Fibroblast of mammary gland (primary cell): ENCODE measurements at regions not wholly inside any gene's neighbourhood (a gene's known extent, or its start where the extent isn't known, plus 50 kb on each side); places are given as distances from the start of the nearest gene placed in this dataset.
"Not testable (repeated sequence)": the region's sequence is repeated elsewhere in the genome, so short reads cannot be mapped to it uniquely, and the experiment has no call there.

Source experiments
- DNase-seq: peaks from one replicate; pipeline ENCODE4 v3.0.0-alpha.2; 2010; ENCODE audit warnings: low read depth
- H3K4me3 ChIP-seq: 2 replicates; pipeline ENCODE4 v1.5.1; 2011; ENCODE audit warnings: low read depth, mild to moderate bottlenecking, low read length, moderate library complexity; ENCODE audit not compliant: control insufficient read depth
- CTCF ChIP-seq: conservative IDR thresholded peaks from 2 replicates; pipeline ENCODE4 v1.5.1; 2011; ENCODE audit warnings: low read depth, low read length, inconsistent platforms; ENCODE audit not compliant: control insufficient read depth, insufficient read depth

- H3K4me3 ChIP-seq = no peak overlapping the region
- TF ChIP-seq CTCF = no peak
- DNase-seq = no peak
These were observed 133.2 kb downstream of the ANXA2 start for GRCh38 chr15:60264566-60264965.

- no peak overlapping the region for H3K4me3 ChIP-seq
- DNase-seq = no peak
- TF ChIP-seq CTCF = no peak
These were observed 132.7 kb downstream of the ANXA2 start for GRCh38 chr15:60265057-60265456.

- no peak overlapping the region for H3K4me3 ChIP-seq
- no peak for DNase-seq
- TF ChIP-seq CTCF = no peak
These were observed 125.2 kb downstream of the ANXA2 start for GRCh38 chr15:60272623-60273022.

GRCh38 chr15:60275624-60276023 lies 122.2 kb downstream of the ANXA2 start:
- no peak overlapping the region for H3K4me3 ChIP-seq
- DNase-seq = no peak
- TF ChIP-seq CTCF = no peak

- no peak for TF ChIP-seq CTCF
- H3K4me3 ChIP-seq = no peak overlapping the region
- no peak for DNase-seq
These were observed 118.9 kb downstream of the ANXA2 start for GRCh38 chr15:60278879-60279278.

- TF ChIP-seq CTCF = no peak
- DNase-seq = no peak
- H3K4me3 ChIP-seq = no peak overlapping the region
These were observed 117.5 kb downstream of the ANXA2 start for GRCh38 chr15:60280259-60280658.

- no peak for DNase-seq
- H3K4me3 ChIP-seq = no peak overlapping the region
- TF ChIP-seq CTCF = no peak
These were observed 113.8 kb downstream of the ANXA2 start for GRCh38 chr15:60283936-60284335.

- not testable (repeated sequence) for DNase-seq
These were observed 101.9 kb downstream of the ANXA2 start for GRCh38 chr15:60295901-60296300.

More at GRCh38 chr15:60295901-60296300, 101.9 kb downstream of the ANXA2 start:
- not testable (repeated sequence) for H3K4me3 ChIP-seq
